ENCODE measurements at regions not wholly inside any gene's neighbourhood (a gene's known extent, or its start where the extent isn't known, plus 50 kb on each side); places are given as distances from the start of the nearest gene placed in this dataset.

GRCh38 chr14:101209594-101209993 is 306.1 kb upstream of the RTL1 start:
- DNase-seq (ENCODE audit: low read depth in 2 of 2), result no peak

- no peak for DNase-seq (ENCODE audit: low read depth in 2 of 2)
Measured at GRCh38 chr14:101215266-101215665, 311.7 kb upstream of the RTL1 start.

- DNase-seq (ENCODE audit: low read depth in 2 of 2), result no peak
Measured at GRCh38 chr14:101215927-101216326, 312.4 kb upstream of the RTL1 start.

- no peak for DNase-seq (ENCODE audit: low read depth in 2 of 2)
Measured at GRCh38 chr14:101216366-101217079, 313.0 kb upstream of the RTL1 start.

GRCh38 chr14:101217080-101217463 is 313.6 kb upstream of the RTL1 start:
- DNase-seq (ENCODE audit: low read depth in 2 of 2), result no peak

- DNase-seq (ENCODE audit: low read depth in 2 of 2), result no peak
Measured at GRCh38 chr14:101217616-101218371, 314.3 kb upstream of the RTL1 start.

- no peak for DNase-seq (ENCODE audit: low read depth in 2 of 2)
Measured at GRCh38 chr14:101219896-101220703, 316.6 kb upstream of the RTL1 start.

GRCh38 chr14:101220921-101221510 is 317.5 kb upstream of the RTL1 start:
- DNase-seq (ENCODE audit: low read depth in 2 of 2), result no peak

GRCh38 chr14:101221549-101222160 is 318.1 kb upstream of the RTL1 start:
- DNase-seq (ENCODE audit: low read depth in 2 of 2), result no peak

GRCh38 chr14:101222362-101223070 is 319.0 kb upstream of the RTL1 start:
- DNase-seq (ENCODE audit: low read depth in 2 of 2), result no peak

GRCh38 chr14:101223127-101223526 is 319.6 kb upstream of the RTL1 start:
- DNase-seq (ENCODE audit: low read depth in 2 of 2), result no peak

GRCh38 chr14:101223561-101224162 is 320.1 kb upstream of the RTL1 start:
- no peak for DNase-seq (ENCODE audit: low read depth in 2 of 2)

- no peak for DNase-seq (ENCODE audit: low read depth in 2 of 2)
Measured at GRCh38 chr14:101224356-101225156, 321.0 kb upstream of the RTL1 start.

- DNase-seq (ENCODE audit: low read depth in 2 of 2), result no peak
Measured at GRCh38 chr14:101225157-101226152, 321.9 kb upstream of the RTL1 start.

- no peak for DNase-seq (ENCODE audit: low read depth in 2 of 2)
Measured at GRCh38 chr14:101226265-101226602, 322.7 kb upstream of the RTL1 start.

- DNase-seq (ENCODE audit: low read depth in 2 of 2), result no peak
Measured at GRCh38 chr14:101226603-101227425, 323.3 kb upstream of the RTL1 start.
